Ovary (tissue), 7 donors: ENCODE measurements at regions not wholly inside any gene's neighbourhood (a gene's known extent, or its start where the extent isn't known, plus 50 kb on each side); places are given as distances from the start of the nearest gene placed in this dataset.

Experiments
- DNase-seq, 5 donors: peaks; one replicate each; pipeline ENCODE4 v3.0.0-alpha.2; 2019 to 2020
- H3K27ac ChIP-seq, 2 donors: fragments of 200-600 bp; one replicate each; pipeline versions ENCODE4 v1.5.1 to v1.8.0; 2019 to 2022
- H3K27me3 ChIP-seq: fragments of 200-600 bp; one replicate; pipeline ENCODE4 v1.8.0; 2022
- H3K36me3 ChIP-seq: fragments of 200-600 bp; sonication (generic); one replicate; pipeline ENCODE4 v1.5.1; 2019
- H3K4me1 ChIP-seq: one replicate; pipeline ENCODE4 v1.8.1; 2013; ENCODE audit warnings: mild to moderate bottlenecking, moderate library complexity; ENCODE audit not compliant: insufficient read depth
- H3K4me3 ChIP-seq: fragments of 200-600 bp; sonication (generic); one replicate; pipeline ENCODE4 v1.5.1; 2017
- H3K9me3 ChIP-seq, 2 donors: fragments of 200-600 bp in 1 of 2; sonication (generic) in 1 of 2; one replicate each; pipeline versions ENCODE4 v1.5.1 to v1.8.1; 2013 to 2019; ENCODE audit warnings: mild to moderate bottlenecking in 1 of 2, moderate library complexity in 1 of 2
- EP300 ChIP-seq: sonication (generic); formaldehyde crosslinking; IDR thresholded peaks from one replicate; pipeline ENCODE4 v1.6.1; 2017; ENCODE audit warnings: antibody characterized with exemption
- POLR2A ChIP-seq: fragments of 450-650 bp; IDR thresholded peaks from one replicate; pipeline ENCODE4 v1.6.1; 2017; ENCODE audit warnings: antibody characterized with exemption, mild to moderate bottlenecking, moderate library complexity
- WGBS, 3 donors: extraction: QIAGEN DNeasy Blood & Tissue Kit in 1 of 3; methylation state at CpG; one replicate each; pipeline versions ENCODE4 v1.1.5 to v1.1.7; 2013 to 2017; 5-methylcytosine and 5-hydroxymethylcytosine counted together
- intact Hi-C, 4 donors: fragments of 100-400 bp; cut with DNase I; formaldehyde crosslinking; loops; one replicate each; pipeline versions ENCODE4 v1.11.0 to v1.15.1; 2022 to 2023
- TF ChIP-seq, protein P1 (sequence below), 3 donors: fragments of 450-650 bp in 2 of 3; fragments of 200-600 bp in 1 of 3; IDR thresholded peaks; one replicate each; pipeline versions ENCODE4 v1.5.1 to v1.8.0; 2016 to 2022; ENCODE audit warnings: antibody characterized with exemption in 3 of 3, mild to moderate bottlenecking in 1 of 3
- donor health status: DM: no; HTN: no; CAD: no; lungs with moderate emphysema.
- donor health status: DM: no; HTN: no; CAD: no.
- donor health status: Bipolar disorder and iron deficiency.
- donor health status: DM: no; HTN: no; CAD: no.
- donor health status: DM: yes; HTN: yes; CAD: no.

DNA sequence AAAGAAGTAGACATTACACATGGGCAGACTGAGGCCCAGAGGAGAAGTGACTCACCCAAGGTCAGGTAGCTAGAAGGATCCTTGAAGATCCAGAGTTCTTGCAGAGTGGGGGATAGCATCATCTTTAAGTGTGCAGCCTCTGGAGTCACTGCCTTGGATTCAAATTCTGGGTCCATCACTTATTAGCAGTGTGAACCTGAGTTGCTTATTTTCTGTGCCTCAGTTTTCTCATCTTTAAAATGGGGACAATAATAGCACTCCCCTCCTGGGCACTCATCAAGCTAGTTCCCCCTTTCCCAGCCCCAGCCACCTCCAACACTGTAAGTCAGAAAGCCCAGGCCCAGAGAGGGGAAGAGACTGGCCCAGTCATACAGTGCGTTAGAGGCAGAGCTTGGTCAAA is 141.8 kb upstream of the PJA1 start:
- no peaks in the 10 kb centered on the region for H3K4me1 ChIP-seq
- no peaks in the 10 kb centered on the region for H3K36me3 ChIP-seq
- no peak overlapping the region for H3K27ac ChIP-seq
- WGBS, 3 donors = 65 to 72% (median 69%) methylated on average over 1 of the region's 1 CpG
- no peaks in the 10 kb centered on the region for H3K9me3 ChIP-seq
- intact Hi-C loops = no loop called here
- no peak for DNase-seq
- no peak overlapping the region for H3K4me3 ChIP-seq
- TF ChIP-seq POLR2A (no peak), EP300 (no peak)
- TF ChIP-seq, protein P1, sequence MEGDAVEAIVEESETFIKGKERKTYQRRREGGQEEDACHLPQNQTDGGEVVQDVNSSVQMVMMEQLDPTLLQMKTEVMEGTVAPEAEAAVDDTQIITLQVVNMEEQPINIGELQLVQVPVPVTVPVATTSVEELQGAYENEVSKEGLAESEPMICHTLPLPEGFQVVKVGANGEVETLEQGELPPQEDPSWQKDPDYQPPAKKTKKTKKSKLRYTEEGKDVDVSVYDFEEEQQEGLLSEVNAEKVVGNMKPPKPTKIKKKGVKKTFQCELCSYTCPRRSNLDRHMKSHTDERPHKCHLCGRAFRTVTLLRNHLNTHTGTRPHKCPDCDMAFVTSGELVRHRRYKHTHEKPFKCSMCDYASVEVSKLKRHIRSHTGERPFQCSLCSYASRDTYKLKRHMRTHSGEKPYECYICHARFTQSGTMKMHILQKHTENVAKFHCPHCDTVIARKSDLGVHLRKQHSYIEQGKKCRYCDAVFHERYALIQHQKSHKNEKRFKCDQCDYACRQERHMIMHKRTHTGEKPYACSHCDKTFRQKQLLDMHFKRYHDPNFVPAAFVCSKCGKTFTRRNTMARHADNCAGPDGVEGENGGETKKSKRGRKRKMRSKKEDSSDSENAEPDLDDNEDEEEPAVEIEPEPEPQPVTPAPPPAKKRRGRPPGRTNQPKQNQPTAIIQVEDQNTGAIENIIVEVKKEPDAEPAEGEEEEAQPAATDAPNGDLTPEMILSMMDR (IDR thresholded peaks at IDR 0.05) = no peak
- H3K27me3 ChIP-seq = no peaks in the 10 kb centered on the region

DNA sequence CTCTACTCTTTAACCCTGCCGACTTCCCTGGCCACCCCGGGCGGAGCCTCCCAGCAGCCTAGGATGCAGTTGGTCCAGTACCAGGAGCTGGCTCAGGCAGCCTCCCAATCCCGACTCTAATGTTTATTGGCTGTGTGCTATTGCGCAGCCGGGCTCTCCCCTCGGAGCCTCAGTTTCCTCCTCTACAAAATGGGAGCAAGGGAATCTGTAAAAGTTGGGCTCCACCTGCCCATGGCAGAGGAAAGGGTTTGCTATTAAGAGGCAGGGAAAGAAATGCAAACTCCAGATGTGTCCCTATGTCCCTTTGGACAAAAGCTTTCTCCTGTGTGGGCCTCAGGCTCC is 140.8 kb upstream of the PJA1 start:
- no peak for DNase-seq
- WGBS, 3 donors = 63 to 75% (median 65%) methylated on average over 7 of the region's 7 CpGs
- Histone ChIP-seq H3K4me3 (no peak overlapping the region), H3K27ac (no peak overlapping the region), H3K36me3 (no peaks in the 10 kb centered on the region), H3K4me1 (no peaks in the 10 kb centered on the region), H3K9me3 (no peaks in the 10 kb centered on the region), H3K27me3 (no peaks in the 10 kb centered on the region)
- TF ChIP-seq, protein P1 (IDR thresholded peaks at IDR 0.05) = no peak
- TF ChIP-seq EP300 = no peak
- intact Hi-C loops = no loop called here

DNA sequence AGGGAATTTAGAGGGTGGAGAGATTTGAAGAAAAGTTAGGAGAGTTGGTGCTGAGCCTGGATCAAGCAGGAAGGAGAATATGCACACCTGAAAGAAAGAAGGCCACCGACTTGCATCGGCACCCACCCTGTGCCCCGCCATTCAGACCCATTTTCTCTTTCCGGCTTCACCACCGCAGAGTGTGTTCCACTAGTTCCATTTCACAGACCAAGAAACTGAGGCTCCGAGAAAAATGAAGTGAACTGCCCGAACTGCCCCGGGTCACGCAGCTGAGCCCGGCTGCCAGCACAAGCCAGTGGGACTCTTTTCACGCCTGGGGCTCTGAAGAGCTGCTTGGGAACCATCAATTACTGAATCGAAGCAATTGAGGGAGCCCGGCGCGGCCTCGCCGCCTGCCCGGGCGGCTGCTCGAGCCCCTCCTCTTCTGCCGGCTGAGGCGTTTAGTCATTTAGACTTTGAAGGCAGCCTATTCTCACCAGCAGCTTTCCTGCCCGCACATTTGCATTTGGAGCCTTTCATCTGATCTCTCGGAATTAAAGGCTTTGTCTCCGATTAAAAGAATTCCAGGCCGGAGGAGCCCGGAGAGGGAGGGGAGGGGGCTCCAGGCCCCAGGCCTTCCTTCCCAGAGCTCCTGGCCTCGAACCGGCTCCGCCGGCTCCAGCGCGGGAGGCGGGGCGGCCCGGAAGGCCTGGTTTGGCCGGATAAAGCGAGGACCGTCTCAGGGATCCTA is 140.2 kb upstream of the PJA1 start:
- 29 to 40% (median 33%) methylated on average over 39 of the region's 39 CpGs for WGBS, 3 donors

DNA sequence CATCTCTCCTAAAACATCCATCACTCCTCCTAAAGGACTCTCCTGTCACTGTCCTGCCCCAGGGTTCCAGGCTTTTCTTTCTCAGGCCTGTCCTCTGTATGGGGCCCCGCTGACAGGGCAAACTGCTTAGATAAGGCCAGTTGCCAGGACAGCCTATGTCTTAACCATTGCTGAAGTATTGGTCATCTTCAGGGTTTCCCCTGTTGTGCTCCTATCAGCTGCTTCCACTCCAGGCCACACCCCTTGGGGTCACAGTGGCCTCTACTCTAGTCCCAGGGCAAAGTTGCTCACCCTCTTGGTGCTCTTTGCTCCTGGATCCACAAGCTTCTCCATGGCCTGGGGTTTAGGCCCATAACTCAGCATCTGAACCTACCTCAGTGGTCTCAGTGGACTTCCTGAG is 138.0 kb upstream of the PJA1 start:
- intact Hi-C loops = no loop called here

More for the DNA sequence above, 140.2 kb upstream of the PJA1 start:
- Histone ChIP-seq H3K27me3 (no peaks in the 10 kb centered on the region), H3K9me3 (no peaks in the 10 kb centered on the region), H3K4me1 (no peaks in the 10 kb centered on the region), H3K36me3 (no peaks in the 10 kb centered on the region), H3K4me3 (no peak overlapping the region), H3K27ac (no peak overlapping the region)
- TF ChIP-seq, protein P1 (IDR thresholded peaks at IDR 0.05) = no peak
- no peak for TF ChIP-seq POLR2A
- no peak for TF ChIP-seq EP300
- no peak for DNase-seq
- intact Hi-C loops = no loop called here

More for the DNA sequence above, 138.0 kb upstream of the PJA1 start:
- DNase-seq = no peak
- Histone ChIP-seq H3K4me1 (no peaks in the 10 kb centered on the region), H3K36me3 (no peaks in the 10 kb centered on the region), H3K27ac (no peak overlapping the region), H3K27me3 (no peaks in the 10 kb centered on the region), H3K4me3 (no peak overlapping the region), H3K9me3 (no peaks in the 10 kb centered on the region)
- 66 to 69% (median 67%) methylated on average over 1 of the region's 1 CpG for WGBS, 3 donors
- TF ChIP-seq POLR2A (no peak), EP300 (no peak)
- TF ChIP-seq, protein P1 (IDR thresholded peaks at IDR 0.05) = no peak
